GM12864 (cell line): ENCODE measurements at regions not wholly inside any gene's neighbourhood (a gene's known extent, or its start where the extent isn't known, plus 50 kb on each side); places are given as distances from the start of the nearest gene placed in this dataset.

Experiments
- DNase-seq: peaks from one replicate; pipeline ENCODE4 v3.0.0-alpha.2; 2011; ENCODE audit warnings: low read depth
- H3K4me3 ChIP-seq: 2 replicates; pipeline ENCODE4 v1.5.1; 2011; ENCODE audit warnings: mild to moderate bottlenecking, low read depth, low read length, control low read depth
- TF ChIP-seq, protein P1 (sequence below): IDR thresholded peaks from 2 replicates; pipeline ENCODE4 v1.5.1; 2011; ENCODE audit warnings: low read depth, mild to moderate bottlenecking, moderate library complexity, low read length, control low read depth, inconsistent platforms; ENCODE audit errors: missing control alignments

GRCh38 chr10:117729156-117729555 is 186.6 kb downstream of the EMX2 start:
- DNase-seq, result no peak
- no peak overlapping the region for H3K4me3 ChIP-seq
- TF ChIP-seq, protein P1, sequence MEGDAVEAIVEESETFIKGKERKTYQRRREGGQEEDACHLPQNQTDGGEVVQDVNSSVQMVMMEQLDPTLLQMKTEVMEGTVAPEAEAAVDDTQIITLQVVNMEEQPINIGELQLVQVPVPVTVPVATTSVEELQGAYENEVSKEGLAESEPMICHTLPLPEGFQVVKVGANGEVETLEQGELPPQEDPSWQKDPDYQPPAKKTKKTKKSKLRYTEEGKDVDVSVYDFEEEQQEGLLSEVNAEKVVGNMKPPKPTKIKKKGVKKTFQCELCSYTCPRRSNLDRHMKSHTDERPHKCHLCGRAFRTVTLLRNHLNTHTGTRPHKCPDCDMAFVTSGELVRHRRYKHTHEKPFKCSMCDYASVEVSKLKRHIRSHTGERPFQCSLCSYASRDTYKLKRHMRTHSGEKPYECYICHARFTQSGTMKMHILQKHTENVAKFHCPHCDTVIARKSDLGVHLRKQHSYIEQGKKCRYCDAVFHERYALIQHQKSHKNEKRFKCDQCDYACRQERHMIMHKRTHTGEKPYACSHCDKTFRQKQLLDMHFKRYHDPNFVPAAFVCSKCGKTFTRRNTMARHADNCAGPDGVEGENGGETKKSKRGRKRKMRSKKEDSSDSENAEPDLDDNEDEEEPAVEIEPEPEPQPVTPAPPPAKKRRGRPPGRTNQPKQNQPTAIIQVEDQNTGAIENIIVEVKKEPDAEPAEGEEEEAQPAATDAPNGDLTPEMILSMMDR, result no peak

DNA sequence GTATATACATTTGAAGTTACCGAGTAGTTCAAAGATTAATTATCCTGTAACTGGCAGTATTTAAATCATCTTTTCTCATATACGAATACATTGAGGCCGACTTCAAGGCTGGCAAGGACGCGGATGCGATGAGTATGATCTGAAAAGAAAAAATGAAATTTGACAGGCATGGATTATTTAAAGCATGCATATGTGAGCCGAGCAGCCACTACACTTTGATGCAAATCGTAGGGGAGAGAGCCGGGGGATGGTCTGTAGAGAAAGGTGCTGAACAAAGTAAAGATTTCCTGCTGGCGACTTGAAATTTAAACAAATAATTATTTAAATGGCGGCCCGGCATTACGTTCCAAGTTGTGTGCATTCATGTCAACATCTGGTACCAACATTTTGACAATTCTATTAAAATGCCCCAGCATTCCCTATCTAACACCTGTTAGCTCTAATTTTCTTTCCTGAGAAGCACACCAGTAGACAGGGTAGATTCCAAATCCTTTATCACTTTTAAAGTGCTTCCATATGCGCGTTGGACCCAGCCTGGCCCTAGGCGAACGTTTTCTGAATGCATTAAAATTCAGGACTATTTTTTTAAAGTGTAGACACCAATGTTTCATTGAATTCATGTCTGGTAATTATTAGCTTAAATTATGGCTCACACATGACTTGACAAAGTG is 188.7 kb downstream of the EMX2 start:
- TF ChIP-seq, protein P1, result no peak
- DNase-seq, result no peak
- no peak overlapping the region for H3K4me3 ChIP-seq

GRCh38 chr10:117734731-117735405 is 192.3 kb downstream of the EMX2 start:
- no peak overlapping the region for H3K4me3 ChIP-seq
- TF ChIP-seq, protein P1, result no peak
- no peak for DNase-seq

GRCh38 chr10:117736655-117737054 is 194.1 kb downstream of the EMX2 start:
- H3K4me3 ChIP-seq, result no peak overlapping the region
- TF ChIP-seq, protein P1, result no peak
- no peak for DNase-seq

DNA sequence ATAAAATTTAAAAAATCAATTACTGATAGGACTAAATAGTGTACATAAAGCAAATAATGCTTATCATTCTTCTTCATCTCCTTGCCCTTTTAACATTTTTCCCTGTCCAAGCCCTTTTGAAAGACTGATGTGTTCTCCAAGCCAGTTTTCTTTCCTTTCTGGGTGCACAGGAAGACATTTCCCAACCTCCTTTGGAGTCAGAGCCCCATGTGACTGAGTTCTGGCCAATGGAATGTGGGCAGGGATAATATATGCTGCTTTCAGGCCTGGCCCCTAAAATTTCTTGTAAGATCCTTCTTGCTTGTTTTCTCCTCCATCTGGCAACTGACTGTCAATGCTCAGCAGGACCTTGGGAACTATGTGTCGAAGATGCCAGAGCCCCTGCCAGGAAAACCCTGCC is 197.5 kb downstream of the EMX2 start:
- no peak overlapping the region for H3K4me3 ChIP-seq
- TF ChIP-seq, protein P1, result no peak
- DNase-seq, result no peak

- H3K4me3 ChIP-seq, result no peak overlapping the region
- TF ChIP-seq, protein P1, result no peak
- DNase-seq, result no peak
Measured at GRCh38 chr10:117740691-117741222, 198.2 kb downstream of the EMX2 start.
